HEK293 (cell line): ENCODE measurements at regions not wholly inside any gene's neighbourhood (a gene's known extent, or its start where the extent isn't known, plus 50 kb on each side); places are given as distances from the start of the nearest gene placed in this dataset.

Experiments used
- CTCF ChIA-PET: fragments of 350-600 bp; formaldehyde crosslinking; extraction: SDS; loops from one replicate; lab custom pipeline; 2021; ENCODE audit warnings: antibody characterized with exemption; lab: Yijun Ruan, JAX
- POLR2A ChIA-PET: fragments of 300-600 bp; formaldehyde crosslinking; extraction: SDS; loops from one replicate; lab custom pipeline; 2020; ENCODE audit warnings: antibody characterized with exemption, inconsistent platforms; lab: Yijun Ruan, JAX
- H3K27ac ChIP-seq: fragments of 200-500 bp; sonication (Bioruptor generic); 2 replicates; pipeline ENCODE4 v1.5.1; 2014; ENCODE audit warnings: low read depth, low read length, control low read depth, inconsistent platforms; ENCODE audit errors: extremely low read depth
- H3K36me3 ChIP-seq, 2 experiments: fragments of 200-500 bp in 1 of 2; sonication (Bioruptor generic) in 1 of 2; 1 replicate in 1 of 2; 2 replicates in 1 of 2; pipeline ENCODE4 v1.5.1; 2014 to 2017; ENCODE audit warnings: inconsistent platforms in 2 of 2, low read length in 2 of 2; ENCODE audit not compliant: control insufficient read depth in 2 of 2, insufficient read depth in 1 of 2
- H3K4me1 ChIP-seq: fragments of 200-500 bp; sonication (Bioruptor generic); 2 replicates; pipeline ENCODE4 v1.5.1; 2014; ENCODE audit warnings: mild to moderate bottlenecking, low read length, inconsistent platforms; ENCODE audit not compliant: control insufficient read depth, insufficient read depth
- H3K4me3 ChIP-seq: 2 replicates; pipeline ENCODE4 v1.5.1; 2011; ENCODE audit warnings: low read depth, mild to moderate bottlenecking, control low read depth, low read length, moderate library complexity
- H3K9me3 ChIP-seq: fragments of 200-500 bp; sonication (Bioruptor generic); 2 replicates; pipeline ENCODE4 v1.5.1; 2014; ENCODE audit warnings: low read depth, low read length, inconsistent platforms; ENCODE audit not compliant: control insufficient read depth, insufficient read depth
- GLIS2 ChIP-seq: fragments of 450-650 bp; formaldehyde crosslinking; IDR thresholded peaks from 2 replicates; pipeline ENCODE4 v1.5.1; 2016; ENCODE audit warnings: missing biosample characterization, missing genetic modification characterization
- HIC1 ChIP-seq: fragments of 450-650 bp; formaldehyde crosslinking; IDR thresholded peaks from 2 replicates; pipeline ENCODE4 v1.5.1; 2016; ENCODE audit warnings: missing biosample characterization, missing genetic modification characterization
- HOXA7 ChIP-seq: sonication (generic); formaldehyde crosslinking; IDR thresholded peaks from 2 replicates; pipeline ENCODE4 v1.8.1; 2022; ENCODE audit warnings: missing genetic modification reagents, borderline replicate concordance
- INSM2 ChIP-seq: fragments of 450-650 bp; formaldehyde crosslinking; IDR thresholded peaks from 2 replicates; pipeline ENCODE4 v1.5.1; 2016; ENCODE audit warnings: missing biosample characterization, missing genetic modification characterization
- KLF1 ChIP-seq: fragments of 450-650 bp; formaldehyde crosslinking; IDR thresholded peaks from 2 replicates; pipeline ENCODE4 v1.5.1; 2016; ENCODE audit warnings: missing biosample characterization, missing genetic modification characterization
- PRDM10 ChIP-seq: fragments of 450-650 bp; formaldehyde crosslinking; IDR thresholded peaks from 2 replicates; pipeline ENCODE4 v1.5.1; 2016; ENCODE audit warnings: missing biosample characterization, missing genetic modification characterization
- PRDM4 ChIP-seq: fragments of 450-650 bp; formaldehyde crosslinking; IDR thresholded peaks from 2 replicates; pipeline ENCODE4 v1.5.1; 2017; ENCODE audit warnings: missing biosample characterization, missing genetic modification characterization
- RBAK ChIP-seq: fragments of 450-650 bp; formaldehyde crosslinking; IDR thresholded peaks from 2 replicates; pipeline ENCODE4 v1.5.1; 2016; ENCODE audit warnings: missing biosample characterization, missing genetic modification characterization
- REPIN1 ChIP-seq: fragments of 450-650 bp; formaldehyde crosslinking; IDR thresholded peaks from 2 replicates; pipeline ENCODE4 v1.5.1; 2017; ENCODE audit warnings: missing biosample characterization, missing genetic modification characterization, low read depth
- SCRT1 ChIP-seq: fragments of 450-650 bp; formaldehyde crosslinking; IDR thresholded peaks from 2 replicates; pipeline ENCODE4 v1.5.1; 2016; ENCODE audit warnings: missing biosample characterization, missing genetic modification characterization, borderline replicate concordance
- YY1 ChIP-seq: fragments of 450-650 bp; formaldehyde crosslinking; IDR thresholded peaks from 2 replicates; pipeline ENCODE4 v1.5.1; 2018; ENCODE audit warnings: missing biosample characterization, missing genetic modification characterization
- ZNF140 ChIP-seq: fragments of 450-650 bp; formaldehyde crosslinking; IDR thresholded peaks from 2 replicates; pipeline ENCODE4 v1.5.1; 2016; ENCODE audit warnings: missing biosample characterization, missing genetic modification characterization
- ZNF184 ChIP-seq: fragments of 450-650 bp; IDR thresholded peaks from 2 replicates; pipeline ENCODE4 v1.5.1; 2018; ENCODE audit warnings: missing biosample characterization, mild to moderate bottlenecking, missing genetic modification characterization
- ZNF214 ChIP-seq: fragments of 450-650 bp; formaldehyde crosslinking; IDR thresholded peaks from 2 replicates; pipeline ENCODE4 v1.5.1; 2017; ENCODE audit warnings: missing biosample characterization, mild to moderate bottlenecking, missing genetic modification characterization, borderline replicate concordance
- ZNF221 ChIP-seq: fragments of 450-650 bp; formaldehyde crosslinking; IDR thresholded peaks from 2 replicates; pipeline ENCODE4 v1.5.1; 2017; ENCODE audit warnings: missing biosample characterization, missing genetic modification characterization, borderline replicate concordance
- ZNF280D ChIP-seq: fragments of 450-650 bp; formaldehyde crosslinking; IDR thresholded peaks from 2 replicates; pipeline ENCODE4 v1.5.1; 2016; ENCODE audit warnings: missing biosample characterization, missing genetic modification characterization
- ZNF302 ChIP-seq: fragments of 450-650 bp; formaldehyde crosslinking; IDR thresholded peaks from 2 replicates; pipeline ENCODE4 v1.5.1; 2016; ENCODE audit warnings: missing biosample characterization, missing genetic modification characterization, low read depth
- ZNF37A ChIP-seq: fragments of 450-650 bp; IDR thresholded peaks from 2 replicates; pipeline ENCODE4 v1.5.1; 2018; ENCODE audit warnings: missing biosample characterization, missing genetic modification characterization
- ZNF521 ChIP-seq: fragments of 450-650 bp; formaldehyde crosslinking; IDR thresholded peaks from 2 replicates; pipeline ENCODE4 v1.5.1; 2017; ENCODE audit warnings: missing biosample characterization, mild to moderate bottlenecking, missing genetic modification characterization
- ZNF580 ChIP-seq: fragments of 450-650 bp; formaldehyde crosslinking; IDR thresholded peaks from 2 replicates; pipeline ENCODE4 v1.5.1; 2016; ENCODE audit warnings: missing biosample characterization, missing genetic modification characterization
- ZNF626 ChIP-seq: fragments of 450-650 bp; sonication (Bioruptor Pico); formaldehyde crosslinking; IDR thresholded peaks from 2 replicates; pipeline ENCODE4 v1.5.1; 2018; ENCODE audit warnings: missing biosample characterization, missing genetic modification characterization, inconsistent platforms
- ZSCAN30 ChIP-seq: fragments of 450-650 bp; IDR thresholded peaks from 2 replicates; pipeline ENCODE4 v1.5.1; 2018; ENCODE audit warnings: missing biosample characterization, mild to moderate bottlenecking, missing genetic modification characterization, moderate library complexity

- CTCF ChIA-PET, result interaction anchor here (0.5 kb wide), 1 partner anchor 1082 kb away, joined by 3 read pairs; no protein-coding TSS in a partner anchor
- POLR2A ChIA-PET, result no interaction called here
- Histone ChIP-seq H3K4me1 (no peaks in the 10 kb centered on the region), H3K36me3 (no peaks in the 10 kb centered on the region), H3K4me3 (no peak overlapping the region), H3K9me3 (no peaks in the 10 kb centered on the region), H3K27ac (no peak overlapping the region)
- TF ChIP-seq ZNF221 (tag by site-specific recombination) (no peak), ZNF280D (no peak), PRDM4 (tag by site-specific recombination) (no peak), KLF1 (no peak), ZNF37A (no peak), ZNF184 (tag by site-specific recombination) (no peak), HIC1 (no peak), ZNF214 (no peak), ZNF140 (no peak), YY1 (tag by site-specific recombination) (no peak), ZNF521 (no peak)
Measured at GRCh38 chr2:103164748-103165147, 402.9 kb downstream of the TMEM182 start.

- H3K36me3 ChIP-seq, result no peaks in the 10 kb centered on the region
- no peaks in the 10 kb centered on the region for H3K9me3 ChIP-seq
- POLR2A ChIA-PET, result no interaction called here
- no peak overlapping the region for H3K4me3 ChIP-seq
- no peak overlapping the region for H3K27ac ChIP-seq
- no peaks in the 10 kb centered on the region for H3K4me1 ChIP-seq
- no peak for TF ChIP-seq GLIS2 (tag by site-specific recombination)
- TF ChIP-seq SCRT1 (tag by site-specific recombination), result no peak
- no peak for TF ChIP-seq ZNF580 (tag by site-specific recombination)
- no peak for TF ChIP-seq ZNF626 (tag by site-specific recombination)
- no peak for TF ChIP-seq ZSCAN30 (tag by site-specific recombination)
- no peak for TF ChIP-seq PRDM10
- no peak for TF ChIP-seq ZNF302 (tag by site-specific recombination)
- no peak for TF ChIP-seq HOXA7
- TF ChIP-seq RBAK (tag by site-specific recombination), result no peak
- no peak for TF ChIP-seq REPIN1
- no peak for TF ChIP-seq INSM2 (tag by site-specific recombination)
- no peak for TF ChIP-seq YY1 (tag by site-specific recombination)
- TF ChIP-seq, all 188 proteins: peak for 0
- CTCF ChIA-PET, result no interaction called here
Measured at GRCh38 chr2:103165836-103166235, 404.0 kb downstream of the TMEM182 start.
